NCI-H187 treated with DMSO at 0.1 percent for 48 hours (cell line): ENCODE measurements at regions not wholly inside any gene's neighbourhood (a gene's known extent, or its start where the extent isn't known, plus 50 kb on each side); places are given as distances from the start of the nearest gene placed in this dataset.

Experiments
- DNase-seq: peaks from one replicate; lab custom pipeline; 2025; lab: John Stamatoyannopoulos, UW

DNA sequence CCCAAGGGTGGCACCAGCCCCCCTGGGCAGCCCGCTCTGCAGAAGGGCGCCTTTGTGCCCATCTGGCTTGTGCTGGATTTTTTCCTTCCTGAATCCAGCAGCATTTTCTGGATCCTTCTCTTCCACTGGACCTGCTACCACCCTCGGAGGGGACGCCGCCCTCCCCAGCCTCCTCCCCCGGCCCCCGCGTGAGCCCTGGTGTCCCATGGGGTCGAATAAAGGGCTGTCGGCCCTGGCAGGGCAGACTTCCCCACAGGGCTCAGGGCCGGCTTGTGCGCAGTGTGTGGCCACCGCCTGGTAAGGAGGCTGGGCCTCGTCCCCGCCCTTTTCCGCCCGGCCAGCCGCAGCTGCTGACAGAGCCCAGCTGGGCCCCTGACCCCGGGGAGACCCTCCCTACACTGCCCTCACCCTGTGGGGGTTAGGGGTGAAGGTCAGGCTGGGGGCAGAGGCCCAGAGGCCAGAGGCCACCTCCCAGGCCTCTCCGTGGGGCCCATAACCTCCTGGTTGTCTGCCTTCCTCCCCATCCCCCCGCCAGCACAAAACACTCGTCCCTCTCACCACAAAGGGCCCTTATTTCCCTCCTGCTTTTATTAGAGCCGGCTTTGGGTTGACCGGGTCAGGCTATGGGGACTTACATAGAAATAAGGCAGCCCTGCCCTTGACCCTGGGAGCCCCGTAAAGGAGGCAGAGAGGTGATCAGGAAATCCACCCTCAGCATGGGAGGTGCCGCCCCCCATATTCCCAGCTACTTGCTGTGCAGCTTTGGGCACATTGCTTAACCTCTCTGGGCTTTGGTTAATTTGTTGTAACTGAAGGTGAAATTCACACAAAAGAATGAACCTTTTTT is 179.3 kb upstream of the CIBAR2 start:
- no peak for DNase-seq

DNA sequence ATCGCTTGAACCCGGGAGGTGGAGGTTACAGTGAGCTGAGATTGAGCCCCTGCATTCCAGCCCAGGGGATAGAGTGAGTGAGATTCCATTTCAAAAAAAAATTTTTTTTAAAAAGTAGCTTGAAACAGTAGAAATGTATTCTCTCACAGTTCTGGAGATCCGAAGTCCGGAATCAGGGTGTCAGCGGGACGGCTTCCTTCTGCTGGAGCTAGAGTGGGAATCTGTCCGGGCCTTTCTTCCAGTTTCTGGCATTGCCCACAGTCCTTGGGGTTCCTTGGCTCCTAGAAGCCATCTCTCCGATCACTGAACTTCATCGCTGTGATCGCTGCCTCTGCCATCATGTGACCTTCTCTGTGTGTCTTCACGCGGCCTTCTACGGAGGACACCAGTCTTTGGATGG is 181.2 kb upstream of the CIBAR2 start:
- DNase-seq, result no peak

DNA sequence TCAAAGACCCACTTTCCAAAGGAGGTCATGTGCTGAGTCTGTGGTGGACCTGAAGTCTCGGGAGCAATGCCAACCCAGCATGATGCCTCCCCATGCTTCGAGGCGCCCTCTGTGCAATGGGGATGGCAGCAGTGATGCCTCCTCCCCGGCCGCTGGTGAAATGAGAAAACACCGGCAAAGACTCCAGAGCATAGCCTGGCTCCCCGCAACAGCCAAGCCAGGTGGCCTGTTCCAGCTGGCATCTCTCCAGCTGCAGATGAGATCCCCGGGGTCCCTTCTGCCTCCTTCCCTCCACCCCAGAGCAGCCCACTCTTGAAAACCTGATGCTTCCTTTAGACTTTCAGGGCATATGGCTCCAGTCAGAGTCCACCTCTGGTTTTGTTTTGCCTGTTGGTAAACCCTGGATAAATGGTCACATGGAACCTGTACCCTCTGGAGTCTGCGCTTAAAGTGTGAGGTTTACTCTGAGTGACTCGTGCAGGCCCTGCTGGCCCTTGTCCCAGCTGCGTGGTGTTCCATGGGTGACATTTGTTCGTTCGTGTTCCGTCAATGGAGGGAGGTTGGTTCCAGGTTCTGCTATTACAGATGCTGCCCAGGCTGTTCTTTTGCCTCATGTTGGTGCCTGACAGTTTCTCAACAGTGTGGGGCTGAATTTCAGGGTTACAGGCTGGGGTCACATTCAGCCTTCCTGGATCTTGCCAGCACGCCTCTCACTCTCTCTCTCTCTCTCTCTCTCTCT is 181.8 kb upstream of the CIBAR2 start:
- DNase-seq, result no peak

DNA sequence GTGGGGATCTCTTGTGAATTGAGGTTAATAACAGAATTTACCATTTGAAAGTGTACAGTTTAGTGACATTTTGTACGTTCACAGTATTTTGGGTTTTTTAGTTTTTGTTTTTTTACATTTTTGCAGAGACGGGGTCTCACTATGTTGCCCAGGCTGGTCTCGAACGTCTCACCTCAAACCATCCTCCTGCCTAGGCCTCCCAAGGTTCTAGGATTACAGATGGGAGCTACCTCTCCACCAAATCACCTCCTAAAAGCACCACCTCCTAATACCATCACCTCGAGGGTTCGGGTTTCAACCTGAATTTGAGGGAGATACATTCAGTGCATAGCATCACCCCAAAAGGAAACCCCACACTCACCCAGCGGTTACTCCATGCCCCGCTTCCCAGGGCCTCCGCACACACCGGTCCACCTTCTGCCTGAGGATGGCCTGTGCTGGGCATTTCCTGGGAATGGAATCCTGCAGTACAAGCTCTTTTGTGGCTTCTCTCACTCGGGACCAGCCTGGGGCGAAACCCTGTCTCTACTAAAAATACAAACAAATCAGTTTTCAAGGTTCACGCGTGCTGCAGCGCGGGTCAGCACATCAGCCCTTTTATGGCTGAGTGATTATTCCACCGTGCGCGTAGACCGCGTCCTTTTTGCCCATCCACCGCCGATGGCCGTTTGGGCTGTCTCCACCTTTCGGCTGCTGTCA is 182.7 kb upstream of the CIBAR2 start:
- DNase-seq, result no peak

DNA sequence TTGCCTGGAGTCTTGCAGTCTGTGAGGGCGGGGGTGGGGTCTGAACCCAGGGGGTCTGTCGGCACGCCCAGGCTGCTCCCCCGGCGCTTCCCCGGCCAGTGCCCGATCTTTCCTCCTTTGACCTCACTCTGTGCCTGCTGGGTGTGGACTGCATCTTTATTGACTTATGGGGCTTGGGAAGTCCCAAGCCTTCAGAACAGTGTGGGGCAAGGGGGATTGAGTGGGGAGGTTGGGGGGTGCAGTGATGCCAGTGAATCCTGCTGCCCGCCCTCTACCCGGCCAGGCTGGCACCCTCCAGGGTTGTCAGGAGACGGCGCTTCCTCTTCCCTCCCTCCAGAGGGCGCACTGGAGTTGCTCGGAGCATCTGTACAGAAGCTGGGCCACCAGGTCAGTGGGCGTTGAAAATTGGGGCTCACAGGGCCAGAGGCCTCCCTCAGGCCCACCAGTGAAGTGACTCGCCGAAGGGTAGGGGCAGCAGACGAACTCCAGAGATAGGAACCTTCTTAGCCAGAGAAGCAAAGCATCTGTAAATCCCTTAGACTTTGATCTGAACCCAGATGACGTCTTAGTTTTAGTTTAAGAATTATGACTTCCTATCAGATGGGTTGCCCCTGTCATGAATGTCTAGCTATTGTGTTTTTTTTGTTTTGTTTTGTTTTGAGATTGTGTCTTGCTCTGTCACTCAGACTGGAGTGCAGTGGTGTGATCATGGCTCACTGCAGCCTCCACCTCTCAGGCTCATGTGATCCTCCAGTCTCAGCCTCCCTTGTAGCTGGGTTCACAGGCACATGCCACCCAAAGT is 184.8 kb upstream of the CIBAR2 start:
- no peak for DNase-seq

DNA sequence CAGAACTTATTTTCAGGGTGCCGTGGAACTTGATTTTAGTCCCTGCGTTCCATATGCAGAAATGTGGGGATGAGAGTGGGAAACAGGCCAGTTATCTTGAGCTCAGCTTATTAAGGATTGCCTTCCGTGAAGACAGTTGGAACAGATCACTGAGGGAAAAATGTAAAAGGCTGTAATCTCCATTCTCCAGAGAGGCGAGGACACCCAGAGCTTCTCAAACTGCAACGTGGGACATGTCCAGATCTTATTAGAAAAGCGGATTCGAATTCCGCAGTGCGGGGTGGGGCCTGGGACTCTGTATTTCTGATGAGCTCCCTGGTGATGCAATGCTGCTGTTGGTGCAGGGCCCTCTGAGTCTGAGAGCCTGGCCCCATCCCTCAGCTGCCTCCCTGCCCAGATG is 185.6 kb upstream of the CIBAR2 start:
- DNase-seq, result no peak

DNA sequence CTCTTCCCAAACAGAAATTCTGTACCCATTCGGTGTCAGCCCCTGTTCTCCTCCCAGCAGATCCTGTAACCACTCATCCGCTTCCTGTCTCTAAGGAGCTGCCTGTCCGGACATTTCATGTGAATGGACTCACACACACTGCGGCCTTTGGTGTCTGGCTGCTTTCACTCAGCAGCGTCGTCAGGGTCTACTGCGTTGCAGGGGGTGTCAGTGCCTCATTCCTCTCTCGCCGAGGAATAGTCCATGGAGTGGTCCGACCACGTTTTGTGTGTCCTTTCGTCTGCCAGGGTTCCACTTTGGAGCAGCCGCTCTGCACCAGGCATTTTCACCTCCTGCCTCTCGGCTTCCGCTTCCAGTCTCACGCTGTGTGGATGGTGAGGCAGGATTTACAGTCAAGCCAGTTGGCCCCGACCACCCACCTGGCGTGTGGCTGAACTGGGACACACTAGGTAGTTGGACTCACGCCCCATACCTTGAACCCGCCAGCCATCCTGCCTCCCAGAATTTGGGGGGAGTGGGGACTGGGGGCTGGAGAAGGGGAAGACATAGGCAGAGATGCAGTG is 188.2 kb upstream of the CIBAR2 start:
- DNase-seq, result no peak

DNA sequence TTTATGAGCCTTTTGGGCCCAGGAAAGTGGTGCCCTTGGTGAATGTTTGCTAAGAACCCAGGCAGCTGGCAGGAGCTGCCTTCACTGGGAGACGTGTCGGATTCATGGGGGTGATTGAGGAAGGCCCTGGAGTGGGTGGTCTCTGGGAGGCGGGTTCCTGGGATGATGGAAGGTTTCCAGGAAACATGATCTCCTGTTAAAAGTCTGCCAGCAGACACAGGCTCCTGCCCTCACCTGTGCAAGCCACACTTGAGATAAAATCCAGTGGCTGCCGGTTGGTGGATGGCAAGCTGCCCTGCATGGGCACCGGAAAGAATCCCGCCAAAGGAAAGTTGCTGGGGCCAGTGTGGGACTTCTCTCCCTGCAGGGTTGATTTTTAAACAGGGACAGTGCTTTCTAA is 189.0 kb upstream of the CIBAR2 start:
- no peak for DNase-seq

DNA sequence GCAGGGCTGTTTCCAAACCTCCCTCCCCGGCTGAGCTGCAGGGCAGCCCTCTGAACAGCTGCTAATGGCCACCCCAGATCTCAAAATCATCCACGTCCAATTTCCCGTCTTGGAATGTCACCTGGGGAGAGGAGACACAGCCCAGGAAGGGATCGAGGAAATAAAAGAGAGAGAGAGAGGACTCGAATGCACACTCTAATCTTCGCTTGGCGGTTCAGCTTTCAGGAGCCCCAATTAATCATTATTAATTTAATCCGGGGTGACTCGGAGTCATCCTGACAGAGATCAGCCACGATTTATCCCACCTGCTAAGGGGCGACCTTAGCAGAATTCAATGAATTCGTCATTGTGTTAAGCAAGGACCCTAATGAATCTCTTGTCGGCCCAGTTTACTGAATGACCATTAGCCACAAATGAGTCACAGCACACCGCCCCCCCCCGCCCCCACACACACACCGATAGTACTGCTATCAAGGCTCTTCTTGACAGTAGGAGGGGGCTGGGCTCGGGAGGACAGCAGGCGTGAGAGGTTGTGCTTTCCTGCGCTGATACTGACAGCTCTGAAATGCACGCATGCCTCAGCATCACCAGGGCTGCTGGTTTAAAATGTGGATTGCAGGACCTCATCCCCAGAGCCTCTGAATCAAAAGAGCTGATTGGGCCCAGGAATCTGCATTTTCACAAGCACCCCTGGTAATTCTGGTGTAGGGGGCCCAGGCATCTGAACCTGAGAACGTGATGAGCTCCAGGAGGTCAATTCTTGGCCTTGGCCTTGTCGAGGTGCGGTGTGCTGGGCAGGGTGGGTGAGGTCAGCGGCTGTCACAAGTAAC is 190.0 kb upstream of the CIBAR2 start:
- no peak for DNase-seq

DNA sequence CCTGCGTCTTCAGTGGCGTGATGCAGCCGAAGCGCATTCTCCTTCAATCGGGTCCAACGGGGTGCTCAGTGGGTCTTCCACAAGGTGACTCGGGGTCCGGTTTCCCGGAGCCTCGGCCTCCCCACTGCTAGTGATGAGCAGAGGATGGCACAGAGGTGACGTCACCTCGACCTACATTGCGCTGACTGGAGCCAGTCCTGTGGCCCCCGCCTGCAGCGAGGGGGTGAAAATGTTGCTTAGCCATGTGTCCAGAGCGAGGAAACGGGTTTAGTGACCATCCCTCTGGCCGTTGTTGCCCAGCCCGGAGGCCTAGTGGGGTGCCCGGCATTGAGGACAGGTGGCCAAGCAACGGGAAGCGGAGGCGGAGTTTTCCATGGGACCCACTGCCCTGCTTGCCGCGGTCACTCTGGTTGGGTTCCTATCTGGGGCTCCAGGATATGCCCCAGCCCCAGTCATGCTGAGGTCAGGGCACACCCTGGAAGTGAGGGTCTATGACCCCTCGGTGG is 190.6 kb upstream of the CIBAR2 start:
- no peak for DNase-seq

DNA sequence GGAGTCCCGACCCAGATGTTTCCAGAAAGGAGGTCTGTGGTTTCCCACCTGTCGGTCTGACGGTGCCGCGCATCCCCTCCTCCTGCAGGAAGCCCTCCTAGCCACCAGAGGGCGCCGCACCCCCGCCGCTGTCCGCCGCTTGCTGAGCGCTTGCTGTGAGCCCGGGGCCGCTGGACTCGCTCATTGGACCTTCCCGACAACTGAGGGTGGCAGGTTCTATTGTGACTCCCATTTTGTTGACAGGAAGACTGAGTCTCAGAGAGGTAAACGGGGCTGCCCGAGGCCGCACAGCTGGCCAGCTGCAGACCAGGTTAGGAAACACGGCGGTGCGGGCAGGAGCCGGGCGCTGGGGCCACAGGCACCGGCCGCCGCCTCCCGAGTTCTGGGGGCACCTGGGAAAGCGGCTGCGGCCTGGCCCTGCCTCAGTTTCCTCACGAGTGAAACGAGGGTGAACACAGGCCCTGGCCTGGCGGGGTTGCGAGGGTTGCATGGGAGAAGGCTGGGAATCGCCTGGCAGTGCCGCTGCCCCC is 191.1 kb upstream of the CIBAR2 start:
- no peak for DNase-seq

DNA sequence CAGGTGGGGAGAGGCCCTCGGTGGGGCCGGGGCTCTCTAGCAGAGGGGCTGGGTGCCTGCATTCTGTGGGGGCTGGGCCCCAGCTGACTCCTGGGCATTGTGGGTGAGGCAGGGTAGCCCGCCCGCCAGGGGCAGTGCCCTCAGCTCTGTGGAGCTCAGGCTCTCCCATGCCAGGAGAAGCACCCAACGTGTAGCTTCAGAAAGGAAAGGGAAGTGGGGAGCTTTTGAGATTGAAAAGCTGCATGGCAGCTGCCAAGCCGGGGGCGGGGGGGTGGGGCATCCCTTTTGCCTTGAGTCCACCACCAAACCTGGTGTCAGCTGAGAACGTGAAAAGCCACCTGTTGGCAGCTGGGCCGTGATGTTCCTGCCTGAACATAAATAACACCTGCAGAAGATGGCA is 192.1 kb upstream of the CIBAR2 start:
- no peak for DNase-seq

DNA sequence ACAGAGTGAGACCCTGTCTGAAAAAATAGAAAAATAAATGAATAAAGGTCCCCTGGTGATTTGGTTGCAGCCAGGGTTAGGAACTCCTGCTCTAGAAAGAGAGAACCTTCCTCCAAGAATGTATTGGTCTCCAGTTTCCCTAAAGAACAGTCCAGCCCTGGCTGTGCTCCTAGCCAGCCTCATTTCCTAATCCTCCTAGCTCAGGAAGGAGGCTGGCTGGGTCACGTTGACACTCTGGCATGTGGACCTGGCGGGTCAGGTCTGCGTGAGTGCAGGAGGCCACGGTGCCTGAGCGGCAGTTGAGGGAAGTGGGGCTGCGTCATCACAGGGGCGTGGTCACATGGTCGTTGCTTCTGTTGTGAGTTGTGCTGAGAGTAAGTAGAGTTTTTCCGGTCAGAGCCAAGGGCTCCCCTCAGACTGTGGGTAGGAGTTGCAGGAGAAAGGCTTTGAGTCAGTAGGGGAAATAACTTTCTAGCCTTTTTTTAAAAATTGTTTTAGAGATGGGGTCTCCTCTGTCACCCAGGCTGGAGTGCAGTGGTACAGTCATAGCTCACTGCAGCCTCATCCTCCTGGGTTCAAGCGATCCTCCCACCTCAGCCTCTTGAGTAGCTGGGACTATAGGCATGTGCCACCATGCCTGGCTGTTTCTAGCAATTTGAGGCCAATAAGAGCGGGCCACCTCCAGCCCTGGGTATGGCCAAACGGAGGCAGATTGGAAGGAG is 194.0 kb upstream of the CIBAR2 start:
- no peak for DNase-seq

DNA sequence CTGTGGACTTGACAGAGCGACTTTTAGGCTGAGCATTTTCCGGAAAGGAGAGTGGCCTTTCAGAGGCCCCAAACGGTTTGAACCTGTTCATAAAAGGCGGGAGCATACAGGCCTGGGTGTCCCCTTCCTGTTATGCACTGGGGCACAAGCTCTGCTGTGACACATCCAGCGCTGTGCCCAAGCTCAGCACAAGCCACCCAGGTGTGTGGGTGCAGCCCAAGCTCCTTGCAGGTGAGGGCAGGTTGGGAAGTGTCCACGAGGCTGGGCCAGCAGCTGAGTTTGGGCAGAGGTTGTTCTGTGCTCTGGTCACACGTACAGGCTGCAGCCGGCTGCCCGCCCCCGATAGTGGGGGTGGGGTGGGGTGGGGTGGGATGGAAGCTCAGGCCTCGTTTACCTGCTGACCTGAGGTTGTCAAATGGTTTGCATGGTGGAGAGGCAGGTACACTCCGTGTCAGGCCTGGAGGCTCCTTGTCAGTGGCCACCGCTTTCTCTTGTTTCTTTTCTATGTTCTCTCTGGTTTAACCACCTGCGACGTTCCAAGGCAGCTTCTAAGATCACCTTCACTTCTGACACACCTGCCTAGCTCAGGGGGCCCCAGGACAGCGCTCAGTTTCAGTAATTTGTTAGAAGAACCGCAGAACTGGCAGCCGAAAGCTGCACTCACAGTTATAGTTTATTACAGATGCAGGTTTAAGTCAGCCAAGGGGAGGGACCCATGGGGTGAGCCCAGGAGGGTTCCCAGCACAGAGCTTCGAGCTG is 194.7 kb upstream of the CIBAR2 start:
- no peak for DNase-seq

DNA sequence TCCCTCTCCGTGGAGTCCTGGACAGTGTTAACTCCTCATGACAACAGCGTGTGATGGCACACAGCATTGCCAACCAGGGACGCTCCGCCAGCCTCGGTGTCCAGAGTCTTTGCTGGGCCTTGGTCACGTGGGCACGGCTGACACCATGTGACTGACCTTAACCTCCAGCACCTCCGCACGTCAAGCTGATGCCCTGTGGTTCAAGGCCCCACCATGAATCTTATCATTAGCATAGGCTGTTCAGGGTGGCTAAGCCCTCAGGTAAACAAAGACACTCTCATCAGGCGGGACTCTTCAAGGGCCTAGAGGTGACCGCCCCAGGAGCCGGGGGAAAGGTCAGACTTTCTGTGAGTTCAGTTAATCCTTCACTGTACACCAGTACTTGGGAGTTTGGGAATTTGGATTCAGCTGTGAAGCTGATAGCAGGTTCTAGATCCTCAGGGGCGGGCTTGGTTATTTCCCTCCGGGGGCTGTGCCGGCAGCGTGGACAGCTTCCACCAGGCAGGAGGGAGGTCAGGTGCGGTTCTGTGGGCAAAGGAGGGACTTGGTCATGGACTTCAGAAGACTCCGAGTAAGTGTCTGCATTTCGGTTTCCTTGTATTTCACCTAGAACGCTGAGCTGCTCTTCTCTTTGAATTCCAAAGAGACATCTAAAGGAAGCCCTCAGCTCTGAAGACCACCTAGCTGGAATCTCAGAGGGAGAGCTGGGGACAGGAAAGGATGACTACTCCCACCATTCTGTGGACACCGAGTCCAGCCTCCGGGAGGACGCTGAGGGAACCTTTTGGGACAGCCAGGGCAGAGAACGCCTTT is 195.5 kb upstream of the CIBAR2 start:
- no peak for DNase-seq

DNA sequence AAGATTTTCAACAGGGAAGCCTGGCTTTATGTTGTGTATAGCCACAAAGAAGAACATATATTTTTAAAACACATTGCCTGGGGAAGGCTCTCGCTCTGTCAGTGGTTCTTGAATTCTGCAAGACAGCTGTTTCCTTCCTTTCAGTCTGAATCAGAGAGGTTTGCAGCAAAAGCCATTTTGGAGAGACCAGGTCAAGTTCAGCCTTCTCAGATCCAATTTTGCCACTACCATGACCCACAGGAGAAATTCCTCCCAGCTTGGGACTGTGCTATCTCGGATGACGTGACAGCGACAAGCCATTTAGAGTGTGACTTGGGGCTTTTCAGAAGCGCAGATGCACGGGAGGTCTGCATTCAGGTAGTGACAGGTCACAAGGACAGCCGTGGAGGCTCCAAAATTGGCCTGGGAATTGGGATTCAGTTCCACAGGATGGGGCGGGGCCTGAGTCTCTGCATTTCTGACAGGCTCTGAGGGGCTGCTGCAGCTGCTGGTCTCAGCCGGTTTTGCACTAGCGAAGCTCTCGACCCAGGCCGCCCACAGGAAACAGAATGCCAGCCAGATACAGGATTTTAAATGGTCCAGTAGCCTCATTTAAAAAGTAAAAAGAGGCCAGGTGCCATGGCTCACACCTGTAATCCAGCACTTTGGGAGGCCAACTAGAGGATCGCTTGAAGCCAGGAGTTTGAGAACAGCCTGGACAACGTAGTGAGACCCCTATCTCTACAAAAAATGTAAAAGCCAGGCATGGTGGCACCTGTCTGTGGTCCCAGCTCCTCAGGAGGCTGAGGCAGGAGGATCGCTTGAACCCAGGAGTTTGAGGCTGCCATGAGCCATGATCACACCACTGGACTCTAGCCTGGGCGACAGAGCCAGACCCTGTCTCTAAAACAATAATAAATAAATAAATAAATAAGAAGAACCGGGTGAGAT is 196.6 kb upstream of the CIBAR2 start:
- no peak for DNase-seq
